Tibial nerve (tissue), 4 donors: ENCODE measurements at regions not wholly inside any gene's neighbourhood (a gene's known extent, or its start where the extent isn't known, plus 50 kb on each side); places are given as distances from the start of the nearest gene placed in this dataset.

Experiments used
- DNase-seq, 2 donors: peaks; one replicate each; pipeline ENCODE4 v3.0.0-alpha.2; 2019; ENCODE audit warnings: low spot score in 2 of 2
- H3K27ac ChIP-seq, 4 donors: fragments of 200-600 bp; sonication (generic) in 3 of 4; one replicate each; pipeline ENCODE4 v1.5.1; 2017 to 2019; ENCODE audit warnings: mild to moderate bottlenecking in 1 of 4
- H3K27me3 ChIP-seq, 2 donors: fragments of 200-600 bp; sonication (generic) in 1 of 2; one replicate each; pipeline versions ENCODE4 v1.5.1 to v1.6.0; 2017 to 2019
- H3K36me3 ChIP-seq, 3 donors: fragments of 200-600 bp; sonication (generic); one replicate each; pipeline ENCODE4 v1.5.1; 2018 to 2019
- H3K4me1 ChIP-seq, 4 donors: fragments of 200-600 bp; sonication (generic) in 3 of 4; one replicate each; pipeline ENCODE4 v1.5.1; 2017 to 2019
- H3K4me3 ChIP-seq, 4 donors: fragments of 200-600 bp; sonication (generic) in 3 of 4; one replicate each; pipeline ENCODE4 v1.5.1; 2017 to 2019; ENCODE audit warnings: mild to moderate bottlenecking in 1 of 4, moderate library complexity in 1 of 4
- H3K9me3 ChIP-seq, 4 donors: fragments of 200-600 bp; sonication (generic) in 3 of 4; one replicate each; pipeline ENCODE4 v1.5.1; 2017 to 2019
- EP300 ChIP-seq, 2 donors: sonication (generic); formaldehyde crosslinking; IDR thresholded peaks; one replicate each; pipeline ENCODE4 v1.6.1; 2017; ENCODE audit warnings: antibody characterized with exemption in 2 of 2, mild to moderate bottlenecking in 1 of 2
- POLR2A ChIP-seq, 2 donors: fragments of 450-650 bp; IDR thresholded peaks; one replicate each; pipeline ENCODE4 v1.6.1; 2017; ENCODE audit warnings: antibody characterized with exemption in 2 of 2, mild to moderate bottlenecking in 2 of 2, moderate library complexity in 2 of 2
- WGBS, 2 donors: methylation state at CpG; one replicate each; pipeline ENCODE4 v1.1.5; 2018; 5-methylcytosine and 5-hydroxymethylcytosine counted together
- TF ChIP-seq, protein P1 (sequence below), 5 experiments: fragments of 200-600 bp in 3 of 5; fragments of 450-650 bp in 2 of 5; sonication (generic) in 3 of 5; IDR thresholded peaks; one replicate each; pipeline ENCODE4 v1.5.1; 2016 to 2019; ENCODE audit warnings: antibody characterized with exemption in 5 of 5, mild to moderate bottlenecking in 3 of 5, moderate library complexity in 2 of 5

DNA sequence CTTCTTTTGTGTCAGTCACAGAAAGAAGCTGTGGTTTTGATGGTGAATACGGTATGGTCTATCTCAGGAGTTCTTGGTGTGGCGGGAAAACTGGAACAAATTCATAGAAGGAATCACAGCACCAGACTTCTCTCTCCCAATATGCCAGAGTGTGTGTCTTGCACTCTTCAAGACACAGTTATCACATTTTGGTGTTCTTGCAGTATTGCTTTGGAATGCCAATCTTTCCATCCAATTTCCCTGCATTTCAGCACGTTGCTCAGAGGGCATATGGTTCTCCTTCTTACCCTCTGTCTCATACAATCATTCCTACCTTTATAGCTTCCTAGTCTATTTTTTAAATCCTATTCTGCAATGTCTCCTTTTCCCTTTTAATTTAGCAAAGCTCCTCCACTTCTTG lies 216.3 kb downstream of the TMEM182 start:
- Histone ChIP-seq H3K36me3 (no peaks in the 10 kb centered on the region), H3K27ac (no peak overlapping the region), H3K9me3 (no peaks in the 10 kb centered on the region), H3K4me1 (no peaks in the 10 kb centered on the region), H3K4me3 (no peak overlapping the region), H3K27me3 (no peaks in the 10 kb centered on the region)
- TF ChIP-seq, protein P1, sequence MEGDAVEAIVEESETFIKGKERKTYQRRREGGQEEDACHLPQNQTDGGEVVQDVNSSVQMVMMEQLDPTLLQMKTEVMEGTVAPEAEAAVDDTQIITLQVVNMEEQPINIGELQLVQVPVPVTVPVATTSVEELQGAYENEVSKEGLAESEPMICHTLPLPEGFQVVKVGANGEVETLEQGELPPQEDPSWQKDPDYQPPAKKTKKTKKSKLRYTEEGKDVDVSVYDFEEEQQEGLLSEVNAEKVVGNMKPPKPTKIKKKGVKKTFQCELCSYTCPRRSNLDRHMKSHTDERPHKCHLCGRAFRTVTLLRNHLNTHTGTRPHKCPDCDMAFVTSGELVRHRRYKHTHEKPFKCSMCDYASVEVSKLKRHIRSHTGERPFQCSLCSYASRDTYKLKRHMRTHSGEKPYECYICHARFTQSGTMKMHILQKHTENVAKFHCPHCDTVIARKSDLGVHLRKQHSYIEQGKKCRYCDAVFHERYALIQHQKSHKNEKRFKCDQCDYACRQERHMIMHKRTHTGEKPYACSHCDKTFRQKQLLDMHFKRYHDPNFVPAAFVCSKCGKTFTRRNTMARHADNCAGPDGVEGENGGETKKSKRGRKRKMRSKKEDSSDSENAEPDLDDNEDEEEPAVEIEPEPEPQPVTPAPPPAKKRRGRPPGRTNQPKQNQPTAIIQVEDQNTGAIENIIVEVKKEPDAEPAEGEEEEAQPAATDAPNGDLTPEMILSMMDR (IDR thresholded peaks at IDR 0.05), result no peak
- no peak for TF ChIP-seq EP300 (IDR thresholded peaks at IDR 0.05)
- TF ChIP-seq POLR2A (IDR thresholded peaks at IDR 0.05), result no peak
- DNase-seq, result no peak
- 87 to 90% methylated on average over 3 of the region's 3 CpGs for WGBS, 2 donors

DNA sequence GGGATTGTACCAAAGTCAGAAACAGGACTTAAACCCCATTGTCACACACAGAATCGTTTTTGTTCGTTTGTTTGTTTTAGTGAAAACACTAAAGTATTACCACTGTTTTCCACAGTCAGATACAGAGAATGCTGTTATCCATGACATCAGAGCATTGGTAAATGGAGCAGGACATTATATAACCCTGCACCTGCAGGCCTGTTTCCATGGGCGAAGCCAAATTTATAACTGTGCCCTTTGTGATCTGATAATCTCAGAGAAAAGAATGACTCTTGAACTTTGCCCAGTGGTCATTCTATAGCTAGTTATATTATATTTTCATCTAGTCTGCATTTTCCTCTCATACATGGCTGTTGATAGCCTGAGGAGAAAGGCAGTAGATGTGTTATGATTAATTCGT lies 217.6 kb downstream of the TMEM182 start:
- no peaks in the 10 kb centered on the region for H3K27me3 ChIP-seq
- TF ChIP-seq POLR2A (IDR thresholded peaks at IDR 0.05) (no peak), EP300 (IDR thresholded peaks at IDR 0.05) (no peak)
- TF ChIP-seq, protein P1 (IDR thresholded peaks at IDR 0.05), result no peak
- 81 to 84% methylated on average over 4 of the region's 4 CpGs for WGBS, 2 donors
- no peaks in the 10 kb centered on the region for H3K36me3 ChIP-seq
- no peak for DNase-seq
- H3K27ac ChIP-seq, result no peak overlapping the region
- H3K4me1 ChIP-seq, result no peaks in the 10 kb centered on the region
- no peak overlapping the region for H3K4me3 ChIP-seq
- H3K9me3 ChIP-seq, result no peaks in the 10 kb centered on the region

DNA sequence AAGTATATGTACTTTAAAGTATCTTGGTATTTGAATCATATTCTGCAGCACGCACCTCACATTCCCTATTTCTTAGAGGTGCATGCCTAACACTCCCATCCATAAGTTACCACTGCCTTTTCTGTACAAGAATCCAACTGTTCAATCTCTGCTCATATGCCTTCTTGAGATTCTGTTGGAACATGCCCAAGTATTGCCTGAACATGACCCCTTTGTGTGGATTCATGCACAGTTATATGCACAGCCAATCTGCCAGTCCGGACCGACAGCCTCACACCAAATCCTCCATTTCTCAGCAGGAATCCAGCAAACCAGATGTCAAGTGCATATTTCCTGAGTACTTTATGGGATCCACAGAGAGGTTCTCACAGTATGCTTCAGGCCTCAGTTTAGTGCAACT lies 222.0 kb downstream of the TMEM182 start:
- H3K27me3 ChIP-seq, result no peaks in the 10 kb centered on the region
- TF ChIP-seq EP300 (IDR thresholded peaks at IDR 0.05), result no peak
- no peak for TF ChIP-seq POLR2A (IDR thresholded peaks at IDR 0.05)
- TF ChIP-seq, protein P1 (IDR thresholded peaks at IDR 0.05), result no peak
- no peaks in the 10 kb centered on the region for H3K4me1 ChIP-seq
- 67 to 68% methylated on average over 3 of the region's 3 CpGs for WGBS, 2 donors
- no peak for DNase-seq
- H3K27ac ChIP-seq, result no peak overlapping the region
- H3K9me3 ChIP-seq, result no peaks in the 10 kb centered on the region
- no peak overlapping the region for H3K4me3 ChIP-seq
- no peaks in the 10 kb centered on the region for H3K36me3 ChIP-seq

DNA sequence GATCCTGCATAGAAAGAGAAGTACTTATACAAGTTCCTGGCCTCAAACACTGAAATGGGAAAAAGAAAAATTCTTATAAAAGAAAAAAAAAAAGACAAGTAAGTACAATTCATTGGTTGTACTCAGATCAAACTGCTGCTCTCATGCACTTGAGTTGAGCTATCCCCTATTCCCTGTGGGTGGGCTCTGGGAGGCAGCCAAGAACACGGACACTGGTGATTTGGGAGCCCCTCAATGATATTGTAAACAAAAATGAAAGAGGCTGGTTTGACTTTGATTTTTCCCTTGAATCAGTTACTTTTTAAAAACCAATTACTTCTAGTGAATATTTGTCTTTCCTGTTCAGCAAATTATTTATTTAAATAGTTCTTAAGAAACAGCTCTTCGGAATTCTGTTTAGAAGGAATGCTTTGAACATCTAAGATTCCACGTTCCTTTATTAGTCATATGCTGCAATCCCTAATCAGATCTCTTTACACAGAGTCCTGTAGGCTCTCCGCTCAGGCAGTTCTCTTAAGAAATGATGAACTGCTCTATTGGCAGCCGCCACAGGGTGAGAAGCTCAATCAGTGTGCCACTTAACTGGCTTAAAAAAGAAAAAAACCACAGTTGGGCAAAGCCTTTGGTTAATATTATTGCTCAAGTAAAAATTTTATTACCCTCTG lies 225.1 kb downstream of the TMEM182 start:
- no peaks in the 10 kb centered on the region for H3K9me3 ChIP-seq
- H3K27ac ChIP-seq, result no peak overlapping the region
- no peaks in the 10 kb centered on the region for H3K4me1 ChIP-seq
- H3K36me3 ChIP-seq, result no peaks in the 10 kb centered on the region
- no peak for DNase-seq
- H3K4me3 ChIP-seq, result no peak overlapping the region
- no peaks in the 10 kb centered on the region for H3K27me3 ChIP-seq
- TF ChIP-seq, protein P1 (IDR thresholded peaks at IDR 0.05), result no peak
- TF ChIP-seq POLR2A (IDR thresholded peaks at IDR 0.05) (no peak), EP300 (IDR thresholded peaks at IDR 0.05) (no peak)
- WGBS, 2 donors, result 36 to 40% methylated on average over 5 of the region's 5 CpGs

DNA sequence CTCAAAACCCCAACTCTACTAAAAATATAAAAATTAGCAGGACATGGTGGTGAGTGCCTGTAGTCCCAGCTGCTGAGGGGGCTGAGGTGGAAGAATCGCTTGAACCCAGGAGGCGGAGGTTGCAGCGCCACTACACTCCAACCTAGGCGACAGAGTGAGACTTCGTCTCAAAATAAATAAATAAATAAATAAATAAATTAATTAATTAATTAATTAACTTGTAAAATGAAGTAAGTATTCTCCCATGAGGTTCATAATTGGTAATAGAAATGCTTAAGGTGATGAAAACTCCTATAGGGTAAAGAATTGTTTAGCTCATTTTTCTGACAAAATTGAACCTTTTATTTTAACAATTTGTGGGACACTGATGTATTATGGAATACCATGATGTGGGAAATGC lies 230.8 kb downstream of the TMEM182 start:
- H3K27ac ChIP-seq, result no peak overlapping the region
- TF ChIP-seq POLR2A (IDR thresholded peaks at IDR 0.05) (no peak), EP300 (IDR thresholded peaks at IDR 0.05) (no peak)
- TF ChIP-seq, protein P1 (IDR thresholded peaks at IDR 0.05), result no peak
- no peaks in the 10 kb centered on the region for H3K4me1 ChIP-seq
- no peaks in the 10 kb centered on the region for H3K36me3 ChIP-seq
- 97 to 99% methylated on average over 5 of the region's 5 CpGs for WGBS, 2 donors
- H3K27me3 ChIP-seq, result no peaks in the 10 kb centered on the region
- no peak for DNase-seq
- H3K4me3 ChIP-seq, result no peak overlapping the region
- no peaks in the 10 kb centered on the region for H3K9me3 ChIP-seq
